ENCODE measurements at regions not wholly inside any gene's neighbourhood (a gene's known extent, or its start where the extent isn't known, plus 50 kb on each side); places are given as distances from the start of the nearest gene placed in this dataset.

DNA sequence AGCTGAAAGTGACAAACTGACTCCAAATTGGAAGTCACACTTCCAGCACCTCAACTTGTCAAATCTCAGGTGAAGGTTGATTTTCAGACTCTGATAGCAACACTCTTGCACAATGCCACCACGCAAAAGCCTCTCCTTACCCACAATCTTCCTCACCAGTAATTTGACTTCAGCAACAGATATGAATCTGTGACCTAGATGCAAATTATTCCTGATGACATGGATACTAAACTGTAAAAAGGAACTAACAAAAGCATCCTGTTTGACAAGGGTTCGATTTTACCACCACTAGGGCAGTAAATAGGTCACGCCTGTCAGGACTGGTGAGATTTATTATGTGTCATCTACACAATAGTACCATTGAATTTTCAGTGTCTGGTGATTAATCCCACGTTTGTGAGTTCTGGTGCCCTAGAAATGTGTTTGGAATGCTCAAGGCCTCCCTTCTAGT lies 134.4 kb upstream of the COL21A1 start:
- Mint-ChIP-seq H3K9me3 (no peaks in the 10 kb centered on the region; a peak in 1 of 5 replicates), H3K36me3 (ENCODE audit: insufficient read depth in 1 of 3, low read depth in 3 of 3) (no peaks in the 10 kb centered on the region), H3K4me1 (peaks cover 4 to 5% of the 10 kb centered on the region in 2 experiments), H3K4me3 (no peak overlapping the region), H3K27ac (no peak overlapping the region), H3K27me3 (ENCODE audit: low read depth) (no peaks in the 10 kb centered on the region)
- H3K4me1 ChIP-seq (ENCODE audit: insufficient read depth, low read length), result no peaks in the 10 kb centered on the region
- H4K5ac ChIP-seq (ENCODE audit: insufficient read length, low read depth, low read length), result no peak overlapping the region
- no peak overlapping the region for H3K4me2 ChIP-seq (ENCODE audit: insufficient read depth, insufficient read length, low read length)
- no peak overlapping the region for H3K23ac ChIP-seq (ENCODE audit: insufficient read length, low read depth, low read length)
- no peaks in the 10 kb centered on the region for H3K79me2 ChIP-seq (ENCODE audit: insufficient read depth, low read length)
- no peak overlapping the region for H3K56ac ChIP-seq (ENCODE audit: insufficient read length, low read depth, low read length)
- H2AK5ac ChIP-seq (ENCODE audit: insufficient read length, low read length), result no peak overlapping the region
- no peaks in the 10 kb centered on the region for H3K23me2 ChIP-seq (ENCODE audit: insufficient read length, low read depth, low read length, poor library complexity, severe bottlenecking)
- H3K27me3 ChIP-seq (ENCODE audit: insufficient read depth, low read length), result no peaks in the 10 kb centered on the region
- H4K20me1 ChIP-seq (ENCODE audit: control insufficient read depth, insufficient read depth, insufficient read length), result no peaks in the 10 kb centered on the region
- H3K9me3 ChIP-seq (ENCODE audit: control insufficient read depth, low read depth, low read length), result no peaks in the 10 kb centered on the region
- H2AFZ ChIP-seq (ENCODE audit: low read length), result no peak overlapping the region
- H4K8ac ChIP-seq (replicated peaks; ENCODE audit: insufficient read length, low read depth, low read length), result no peak overlapping the region
- H2BK5ac ChIP-seq (ENCODE audit: insufficient read length, low read length), result no peak overlapping the region
- no peak overlapping the region for H3K18ac ChIP-seq (ENCODE audit: insufficient read length, low read depth, low read length)
- H2BK15ac ChIP-seq (ENCODE audit: low read depth, low read length), result no peak overlapping the region
- no peak overlapping the region for H3K9ac ChIP-seq (ENCODE audit: extremely low read depth, insufficient read length, low read length)
- H3K27ac ChIP-seq (ENCODE audit: insufficient read length, low read depth, low read length), result no peak overlapping the region
- H3T11ph ChIP-seq (ENCODE audit: low read length), result no peak overlapping the region
- no peak overlapping the region for H2BK120ac ChIP-seq (ENCODE audit: low read depth, low read length, poor library complexity, severe bottlenecking)
- H4K91ac ChIP-seq (ENCODE audit: insufficient read length, low read depth, low read length), result no peak overlapping the region
- no peak overlapping the region for H3K14ac ChIP-seq (ENCODE audit: insufficient read depth, low read length)
- no peaks in the 10 kb centered on the region for H3K79me1 ChIP-seq (ENCODE audit: insufficient read depth, low read depth, low read length, poor library complexity, severe bottlenecking)
- no CpG with 5 or more reads among the region's 4 CpGs for WGBS (ENCODE audit: extremely low coverage, insufficient read length, low lambda C conversion rate)
- DNase-seq, result no peak
- H3K4ac ChIP-seq (ENCODE audit: low read depth, low read length), result no peak overlapping the region
- no peak overlapping the region for H2BK12ac ChIP-seq (ENCODE audit: insufficient read length, low read depth, low read length)
- TF ChIP-seq, protein P1, sequence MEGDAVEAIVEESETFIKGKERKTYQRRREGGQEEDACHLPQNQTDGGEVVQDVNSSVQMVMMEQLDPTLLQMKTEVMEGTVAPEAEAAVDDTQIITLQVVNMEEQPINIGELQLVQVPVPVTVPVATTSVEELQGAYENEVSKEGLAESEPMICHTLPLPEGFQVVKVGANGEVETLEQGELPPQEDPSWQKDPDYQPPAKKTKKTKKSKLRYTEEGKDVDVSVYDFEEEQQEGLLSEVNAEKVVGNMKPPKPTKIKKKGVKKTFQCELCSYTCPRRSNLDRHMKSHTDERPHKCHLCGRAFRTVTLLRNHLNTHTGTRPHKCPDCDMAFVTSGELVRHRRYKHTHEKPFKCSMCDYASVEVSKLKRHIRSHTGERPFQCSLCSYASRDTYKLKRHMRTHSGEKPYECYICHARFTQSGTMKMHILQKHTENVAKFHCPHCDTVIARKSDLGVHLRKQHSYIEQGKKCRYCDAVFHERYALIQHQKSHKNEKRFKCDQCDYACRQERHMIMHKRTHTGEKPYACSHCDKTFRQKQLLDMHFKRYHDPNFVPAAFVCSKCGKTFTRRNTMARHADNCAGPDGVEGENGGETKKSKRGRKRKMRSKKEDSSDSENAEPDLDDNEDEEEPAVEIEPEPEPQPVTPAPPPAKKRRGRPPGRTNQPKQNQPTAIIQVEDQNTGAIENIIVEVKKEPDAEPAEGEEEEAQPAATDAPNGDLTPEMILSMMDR (conservative IDR thresholded peaks at IDR 0.05), result no peak
- no peak overlapping the region for H2BK20ac ChIP-seq (ENCODE audit: low read depth, low read length, poor library complexity, severe bottlenecking)
